Thymus (tissue), 11 donors: ENCODE measurements at regions not wholly inside any gene's neighbourhood (a gene's known extent, or its start where the extent isn't known, plus 50 kb on each side); places are given as distances from the start of the nearest gene placed in this dataset.

ENCODE experiments used
- DNase-seq, 9 donors: peaks; one replicate each; pipeline ENCODE4 v3.0.0-alpha.2; 2013; ENCODE audit warnings: low spot score in 9 of 9, low read depth in 6 of 9, missing footprints in 1 of 9
- H3K27ac ChIP-seq, 2 donors: one replicate each; pipeline ENCODE4 v1.5.1; 2013; ENCODE audit warnings: control low read depth in 1 of 2, low read depth in 1 of 2, low read length in 1 of 2, mild to moderate bottlenecking in 1 of 2, moderate library complexity in 1 of 2
- H3K27me3 ChIP-seq, 2 donors: one replicate each; pipeline ENCODE4 v1.5.1; 2013; ENCODE audit warnings: low read length in 1 of 2; ENCODE audit not compliant: control insufficient read depth in 2 of 2, insufficient read depth in 1 of 2
- H3K36me3 ChIP-seq, 2 donors: one replicate each; pipeline ENCODE4 v1.5.1; 2013; ENCODE audit warnings: low read length in 1 of 2, mild to moderate bottlenecking in 1 of 2, moderate library complexity in 1 of 2; ENCODE audit not compliant: control insufficient read depth in 2 of 2, insufficient read depth in 2 of 2
- H3K4me1 ChIP-seq, 2 donors: one replicate each; pipeline ENCODE4 v1.5.1; 2013; ENCODE audit warnings: low read length in 2 of 2; ENCODE audit not compliant: control insufficient read depth in 2 of 2, insufficient read depth in 2 of 2
- H3K4me3 ChIP-seq, 2 donors: one replicate each; pipeline ENCODE4 v1.5.1; 2013; ENCODE audit warnings: low read length in 2 of 2, control low read depth in 1 of 2, mild to moderate bottlenecking in 1 of 2
- H3K9me3 ChIP-seq, 2 donors: one replicate each; pipeline ENCODE4 v1.5.1; 2013; ENCODE audit warnings: low read length in 1 of 2, mild to moderate bottlenecking in 1 of 2; ENCODE audit not compliant: control insufficient read depth in 2 of 2, insufficient read depth in 1 of 2
- WGBS: extraction: QIAGEN DNeasy Blood & Tissue Kit; methylation state at CpG from one replicate; pipeline ENCODE4 v1.1.7; 2013; 5-methylcytosine and 5-hydroxymethylcytosine counted together
- donor health status: healthy.

- 96% methylated on average over 5 of the region's 5 CpGs for WGBS
- H3K27me3 ChIP-seq: no peaks in the 10 kb centered on the region
- DNase-seq: no peak
- no peak overlapping the region for H3K27ac ChIP-seq
- H3K4me1 ChIP-seq: no peaks in the 10 kb centered on the region
- H3K9me3 ChIP-seq: no peaks in the 10 kb centered on the region
- no peaks in the 10 kb centered on the region for H3K36me3 ChIP-seq
- H3K4me3 ChIP-seq: no peak overlapping the region
These were observed 424.6 kb upstream of the C16orf82 start for GRCh38 chr16:26642047-26642664.

GRCh38 chr16:26643519-26643918, 423.2 kb upstream of the C16orf82 start:
- DNase-seq: no peak
- no peaks in the 10 kb centered on the region for H3K4me1 ChIP-seq
- no peak overlapping the region for H3K27ac ChIP-seq
- no peaks in the 10 kb centered on the region for H3K36me3 ChIP-seq
- H3K27me3 ChIP-seq: no peaks in the 10 kb centered on the region
- H3K4me3 ChIP-seq: no peak overlapping the region
- WGBS: 70% methylated on average over 3 of the region's 3 CpGs
- no peaks in the 10 kb centered on the region for H3K9me3 ChIP-seq

- DNase-seq: peak in 1 of 9 donors; percentile 2
- no peaks in the 10 kb centered on the region for H3K4me1 ChIP-seq
- H3K4me3 ChIP-seq: no peak overlapping the region
- no peaks in the 10 kb centered on the region for H3K36me3 ChIP-seq
- H3K9me3 ChIP-seq: no peaks in the 10 kb centered on the region
- H3K27ac ChIP-seq: no peak overlapping the region
- no peaks in the 10 kb centered on the region for H3K27me3 ChIP-seq
- 81% methylated on average over 11 of the region's 11 CpGs for WGBS
These were observed 421.7 kb upstream of the C16orf82 start for GRCh38 chr16:26644912-26645543.

GRCh38 chr16:26645614-26646013, 421.1 kb upstream of the C16orf82 start:
- peak in 2 of 9 donors; percentile 9 to 24 for DNase-seq
- 20% methylated on average over 9 of the region's 9 CpGs for WGBS
- H3K36me3 ChIP-seq: no peaks in the 10 kb centered on the region

GRCh38 chr16:26647870-26648269, 418.9 kb upstream of the C16orf82 start:
- 84% methylated on average over 4 of the region's 4 CpGs for WGBS
- no peak for DNase-seq
- Histone ChIP-seq H3K4me3 (no peak overlapping the region), H3K4me1 (no peaks in the 10 kb centered on the region), H3K27me3 (no peaks in the 10 kb centered on the region), H3K36me3 (no peaks in the 10 kb centered on the region), H3K9me3 (no peaks in the 10 kb centered on the region), H3K27ac (no peak overlapping the region)

More at GRCh38 chr16:26645614-26646013, 421.1 kb upstream of the C16orf82 start:
- Histone ChIP-seq H3K4me3 (no peak overlapping the region), H3K4me1 (no peaks in the 10 kb centered on the region), H3K9me3 (no peaks in the 10 kb centered on the region), H3K27ac (no peak overlapping the region), H3K27me3 (no peaks in the 10 kb centered on the region)

GRCh38 chr16:26648851-26649250, 417.9 kb upstream of the C16orf82 start:
- Histone ChIP-seq H3K27ac (no peak overlapping the region), H3K9me3 (no peaks in the 10 kb centered on the region), H3K27me3 (no peaks in the 10 kb centered on the region), H3K4me1 (no peaks in the 10 kb centered on the region), H3K36me3 (no peaks in the 10 kb centered on the region), H3K4me3 (no peak overlapping the region)
- DNase-seq: no peak
- 73% methylated on average over 2 of the region's 2 CpGs for WGBS

GRCh38 chr16:26649381-26650045, 417.2 kb upstream of the C16orf82 start:
- 87% methylated on average over 5 of the region's 5 CpGs for WGBS
- no peak for DNase-seq
- Histone ChIP-seq H3K4me1 (no peaks in the 10 kb centered on the region), H3K27me3 (no peaks in the 10 kb centered on the region), H3K27ac (no peak overlapping the region), H3K4me3 (no peak overlapping the region), H3K36me3 (no peaks in the 10 kb centered on the region), H3K9me3 (no peaks in the 10 kb centered on the region)

- no peaks in the 10 kb centered on the region for H3K27me3 ChIP-seq
- no peak overlapping the region for H3K27ac ChIP-seq
- H3K36me3 ChIP-seq: no peaks in the 10 kb centered on the region
- H3K9me3 ChIP-seq: no peaks in the 10 kb centered on the region
- WGBS: 87% methylated on average over 2 of the region's 2 CpGs
- no peaks in the 10 kb centered on the region for H3K4me1 ChIP-seq
- no peak overlapping the region for H3K4me3 ChIP-seq
- no peak for DNase-seq
These were observed 415.3 kb upstream of the C16orf82 start for GRCh38 chr16:26651464-26651863.

- H3K36me3 ChIP-seq: no peaks in the 10 kb centered on the region
- H3K27me3 ChIP-seq: no peaks in the 10 kb centered on the region
- H3K9me3 ChIP-seq: no peaks in the 10 kb centered on the region
- no peaks in the 10 kb centered on the region for H3K4me1 ChIP-seq
- H3K27ac ChIP-seq: no peak overlapping the region
- no peak overlapping the region for H3K4me3 ChIP-seq
- WGBS: 97% methylated on average over 1 of the region's 1 CpG
- DNase-seq: no peak
These were observed 414.8 kb upstream of the C16orf82 start for GRCh38 chr16:26651884-26652283.
